ENCODE measurements at regions not wholly inside any gene's neighbourhood (a gene's known extent, or its start where the extent isn't known, plus 50 kb on each side); places are given as distances from the start of the nearest gene placed in this dataset.

DNA sequence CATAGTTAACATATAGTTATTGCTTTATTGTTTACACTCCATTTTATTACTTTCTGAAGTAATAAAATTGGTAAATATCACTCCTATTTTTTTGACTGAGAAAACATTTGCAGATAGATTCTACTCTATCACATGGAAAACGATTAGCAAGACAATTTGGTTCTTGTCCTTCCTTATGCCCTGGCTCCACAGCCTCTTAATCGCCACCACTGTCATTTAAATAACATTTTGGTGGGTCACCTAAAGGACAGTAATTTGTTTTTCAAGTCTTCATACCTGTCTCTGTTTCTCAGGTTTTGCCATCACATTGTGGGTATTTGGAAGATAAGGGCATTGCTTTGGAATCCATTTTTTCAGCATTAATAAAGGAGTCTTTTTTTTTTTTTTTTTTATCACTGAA is 521.5 kb upstream of the IRAK1BP1 start:
- TF ChIP-seq EP300 (IDR thresholded peaks at IDR 0.05) (no peak), CTCF (IDR thresholded peaks at IDR 0.05) (no peak), POLR2A (IDR thresholded peaks at IDR 0.05) (no peak)
